Heart left ventricle (tissue), 13 donors: ENCODE measurements at regions not wholly inside any gene's neighbourhood (a gene's known extent, or its start where the extent isn't known, plus 50 kb on each side); places are given as distances from the start of the nearest gene placed in this dataset.

Experiments used
- CTCF ChIP-seq, 12 donors: fragments of 200-600 bp; sonication (generic) in 4 of 12; IDR thresholded peaks; one replicate each; pipeline versions ENCODE4 v1.5.0 to v1.8.0; 2018 to 2022; ENCODE audit warnings: antibody characterized with exemption in 12 of 12, mild to moderate bottlenecking in 5 of 12
- POLR2A ChIP-seq, 2 donors: fragments of 450-650 bp; IDR thresholded peaks; one replicate each; pipeline ENCODE4 v1.6.1; 2017; ENCODE audit warnings: antibody characterized with exemption in 2 of 2, mild to moderate bottlenecking in 2 of 2, moderate library complexity in 2 of 2
- donor health status: ischemic (EF 13 %, LVEDD 7.1; RV severe dilation, severe dysfunction).
- donor health status: DM: no; HTN: yes; CAD: no.
- donor health status: DM: no; HTN: no; CAD: no.
- donor health status: ischemic (EF 25% LVEDD 6.9; RV normal size, moderate dysfunction).
- donor health status: ischemic (EF 25% LVEDD 5.7; RV mildly dilated, moderate dysfunction).
- donor health status: ischemic (EF 35%, LVEDD 5.7; RV mildly dilated, moderate dysfunction).
- donor health status: nonischemic (EF 11% LVEDD 7.7; RV severe dilation, severe dysfunction).
- donor health status: DM: yes; HTN: yes; CAD: no.
- donor health status: PGD.
- donor health status: ischemic (EF 29% LVEDD 5.4; RV normal size, mild dysfunction).
- donor health status: nonischemic (EF 23%, LVEDD 6.1; RV moderate dilation, normal function).

- no peak for TF ChIP-seq CTCF (IDR thresholded peaks at IDR 0.05)
- no peak for TF ChIP-seq POLR2A (IDR thresholded peaks at IDR 0.05)
Measured at GRCh38 chr13:73757481-73758233, 376.5 kb downstream of the KLF12 start.
